Breast epithelium (tissue), 4 donors: ENCODE measurements at regions not wholly inside any gene's neighbourhood (a gene's known extent, or its start where the extent isn't known, plus 50 kb on each side); places are given as distances from the start of the nearest gene placed in this dataset.

Experiments
- DNase-seq, 2 donors: peaks; one replicate each; pipeline ENCODE4 v3.0.0-alpha.2; 2019; ENCODE audit warnings: low spot score in 2 of 2
- H3K27ac ChIP-seq, 2 donors: fragments of 200-600 bp; sonication (generic) in 1 of 2; one replicate each; pipeline ENCODE4 v1.5.1; 2016 to 2019; ENCODE audit warnings: mild to moderate bottlenecking in 1 of 2
- H3K27me3 ChIP-seq, 2 donors: fragments of 200-600 bp; sonication (generic) in 1 of 2; one replicate each; pipeline versions ENCODE4 v1.5.1 to v1.6.0; 2017 to 2019; ENCODE audit warnings: control low read depth in 1 of 2, mild to moderate bottlenecking in 1 of 2
- H3K36me3 ChIP-seq: fragments of 200-600 bp; one replicate; pipeline ENCODE4 v1.5.1; 2019
- H3K4me1 ChIP-seq, 2 donors: fragments of 200-600 bp; sonication (generic); one replicate each; pipeline ENCODE4 v1.5.1; 2016 to 2019; ENCODE audit warnings: control low read depth in 1 of 2
- H3K4me3 ChIP-seq, 3 donors: fragments of 200-600 bp; sonication (generic); 1 replicate in 2 of 3; 2 replicates in 1 of 3; pipeline ENCODE4 v1.5.1; 2016 to 2019; ENCODE audit warnings: mild to moderate bottlenecking in 3 of 3, moderate library complexity in 2 of 3
- H3K9me3 ChIP-seq, 2 donors: fragments of 200-600 bp; sonication (generic) in 1 of 2; one replicate each; pipeline ENCODE4 v1.5.1; 2016 to 2019; ENCODE audit warnings: control low read depth in 1 of 2
- CTCF ChIP-seq, 3 donors: fragments of 450-650 bp; IDR thresholded peaks; one replicate each; pipeline ENCODE4 v1.5.1; 2016 to 2017; ENCODE audit warnings: antibody characterized with exemption in 3 of 3, mild to moderate bottlenecking in 3 of 3, moderate library complexity in 3 of 3
- POLR2A ChIP-seq: fragments of 450-650 bp; IDR thresholded peaks from one replicate; pipeline ENCODE4 v1.6.1; 2016; ENCODE audit warnings: antibody characterized with exemption, mild to moderate bottlenecking, moderate library complexity
- POLR2AphosphoS5 ChIP-seq, 3 donors: sonication (generic); formaldehyde crosslinking; IDR thresholded peaks; one replicate each; pipeline ENCODE4 v1.6.1; 2017; ENCODE audit warnings: antibody characterized with exemption in 3 of 3
- intact Hi-C: fragments of 100-400 bp; cut with DNase I; formaldehyde crosslinking; loops from one replicate; pipeline ENCODE4 v1.15.1; 2023; ENCODE audit warnings: low total_unique reads

GRCh38 chr11:81979448-81979847 is 754.2 kb downstream of the FAM181B start:
- no peak overlapping the region for H3K27ac ChIP-seq

GRCh38 chr11:81975261-81975900 is 758.3 kb downstream of the FAM181B start:
- peaks cover 0 to 9% of the 10 kb centered on the region in 2 donors for H3K9me3 ChIP-seq
- H3K4me3 ChIP-seq: no peak overlapping the region
- no peak for TF ChIP-seq POLR2A
- TF ChIP-seq CTCF (IDR thresholded peaks at IDR 0.05): no peak
- no peak for TF ChIP-seq POLR2AphosphoS5 (IDR thresholded peaks at IDR 0.05)
- no peaks in the 10 kb centered on the region for H3K36me3 ChIP-seq
- H3K27ac ChIP-seq: no peak overlapping the region
- no peaks in the 10 kb centered on the region for H3K27me3 ChIP-seq
- H3K4me1 ChIP-seq: no peaks in the 10 kb centered on the region
- intact Hi-C loops: no loop called here
- no peak for DNase-seq

More at GRCh38 chr11:81979448-81979847, 754.2 kb downstream of the FAM181B start:
- Histone ChIP-seq H3K4me1 (no peaks in the 10 kb centered on the region), H3K4me3 (no peak overlapping the region), H3K9me3 (peaks cover 0 to 9% of the 10 kb centered on the region in 2 donors), H3K27me3 (no peaks in the 10 kb centered on the region), H3K36me3 (no peaks in the 10 kb centered on the region)
- intact Hi-C loops: no loop called here
- TF ChIP-seq POLR2AphosphoS5 (IDR thresholded peaks at IDR 0.05) (no peak), CTCF (IDR thresholded peaks at IDR 0.05) (no peak), POLR2A (no peak)
- no peak for DNase-seq

- Histone ChIP-seq H3K27me3 (no peaks in the 10 kb centered on the region), H3K4me1 (no peaks in the 10 kb centered on the region), H3K27ac (no peak overlapping the region), H3K4me3 (no peak overlapping the region), H3K36me3 (no peaks in the 10 kb centered on the region), H3K9me3 (no peaks in the 10 kb centered on the region)
- intact Hi-C loops: no loop called here
- TF ChIP-seq CTCF (IDR thresholded peaks at IDR 0.05) (no peak), POLR2A (no peak), POLR2AphosphoS5 (IDR thresholded peaks at IDR 0.05) (no peak)
- no peak for DNase-seq
These were observed 762.8 kb downstream of the FAM181B start for GRCh38 chr11:81970886-81971285.

- no peak overlapping the region for H3K27ac ChIP-seq
- DNase-seq: no peak
- TF ChIP-seq POLR2A: no peak
- TF ChIP-seq POLR2AphosphoS5 (IDR thresholded peaks at IDR 0.05): no peak
- no peak for TF ChIP-seq CTCF (IDR thresholded peaks at IDR 0.05)
These were observed 766.4 kb downstream of the FAM181B start for GRCh38 chr11:81967242-81967641.

GRCh38 chr11:81966340-81966739 is 767.3 kb downstream of the FAM181B start:
- Histone ChIP-seq H3K27me3 (no peaks in the 10 kb centered on the region), H3K4me3 (no peak overlapping the region), H3K27ac (no peak overlapping the region), H3K4me1 (no peaks in the 10 kb centered on the region), H3K9me3 (no peaks in the 10 kb centered on the region), H3K36me3 (no peaks in the 10 kb centered on the region)
- TF ChIP-seq CTCF (IDR thresholded peaks at IDR 0.05): no peak
- TF ChIP-seq POLR2AphosphoS5 (IDR thresholded peaks at IDR 0.05): no peak
- TF ChIP-seq POLR2A: no peak
- DNase-seq: no peak
- intact Hi-C loops: no loop called here

More at GRCh38 chr11:81967242-81967641, 766.4 kb downstream of the FAM181B start:
- no peaks in the 10 kb centered on the region for H3K4me1 ChIP-seq
- no peaks in the 10 kb centered on the region for H3K27me3 ChIP-seq
- intact Hi-C loops: no loop called here
- no peaks in the 10 kb centered on the region for H3K9me3 ChIP-seq
- no peak overlapping the region for H3K4me3 ChIP-seq
- no peaks in the 10 kb centered on the region for H3K36me3 ChIP-seq
